ENCODE measurements at regions not wholly inside any gene's neighbourhood (a gene's known extent, or its start where the extent isn't known, plus 50 kb on each side); places are given as distances from the start of the nearest gene placed in this dataset.

- no peak for TF ChIP-seq TAF1 (IDR thresholded peaks at IDR 0.05; ENCODE audit: borderline replicate concordance, insufficient read depth, low read length)
- TF ChIP-seq REST (IDR thresholded peaks at IDR 0.05; ENCODE audit: insufficient read depth in 1 of 2, low read depth in 2 of 2, low read length in 2 of 2), result no peak
- no peak for TF ChIP-seq POLR2AphosphoS5 (IDR thresholded peaks at IDR 0.05; ENCODE audit: low read depth, low read length)
- TF ChIP-seq FOXP2 (optimal IDR thresholded peaks at IDR 0.05; ENCODE audit: borderline replicate concordance, extremely low read depth, extremely low read length, insufficient read depth), result no peak
- no peak for TF ChIP-seq SIN3A (IDR thresholded peaks at IDR 0.05; ENCODE audit: borderline replicate concordance, insufficient read depth, low read length)
Observed at GRCh38 chr3:178263236-178263916, 272.9 kb upstream of the KCNMB2 start.

GRCh38 chr3:178267158-178267844, 268.9 kb upstream of the KCNMB2 start:
- TF ChIP-seq REST (IDR thresholded peaks at IDR 0.05; ENCODE audit: insufficient read depth in 1 of 2, low read depth in 2 of 2, low read length in 2 of 2), result no peak
- TF ChIP-seq SIN3A (IDR thresholded peaks at IDR 0.05; ENCODE audit: borderline replicate concordance, insufficient read depth, low read length), result no peak
- no peak for TF ChIP-seq POLR2AphosphoS5 (IDR thresholded peaks at IDR 0.05; ENCODE audit: low read depth, low read length)
- no peak for TF ChIP-seq FOXP2 (optimal IDR thresholded peaks at IDR 0.05; ENCODE audit: borderline replicate concordance, extremely low read depth, extremely low read length, insufficient read depth)
- TF ChIP-seq TAF1 (IDR thresholded peaks at IDR 0.05; ENCODE audit: borderline replicate concordance, insufficient read depth, low read length), result no peak

- no peak for TF ChIP-seq REST (IDR thresholded peaks at IDR 0.05; ENCODE audit: insufficient read depth in 1 of 2, low read depth in 2 of 2, low read length in 2 of 2)
- TF ChIP-seq SIN3A (IDR thresholded peaks at IDR 0.05; ENCODE audit: borderline replicate concordance, insufficient read depth, low read length), result no peak
- TF ChIP-seq FOXP2 (optimal IDR thresholded peaks at IDR 0.05; ENCODE audit: borderline replicate concordance, extremely low read depth, extremely low read length, insufficient read depth), result no peak
- TF ChIP-seq POLR2AphosphoS5 (IDR thresholded peaks at IDR 0.05; ENCODE audit: low read depth, low read length), result no peak
- TF ChIP-seq TAF1 (IDR thresholded peaks at IDR 0.05; ENCODE audit: borderline replicate concordance, insufficient read depth, low read length), result no peak
Observed at GRCh38 chr3:178270838-178271237, 265.4 kb upstream of the KCNMB2 start.

GRCh38 chr3:178271740-178272387, 264.4 kb upstream of the KCNMB2 start:
- no peak for TF ChIP-seq SIN3A (IDR thresholded peaks at IDR 0.05; ENCODE audit: borderline replicate concordance, insufficient read depth, low read length)
- TF ChIP-seq POLR2AphosphoS5 (IDR thresholded peaks at IDR 0.05; ENCODE audit: low read depth, low read length), result no peak
- no peak for TF ChIP-seq TAF1 (IDR thresholded peaks at IDR 0.05; ENCODE audit: borderline replicate concordance, insufficient read depth, low read length)
- TF ChIP-seq REST (IDR thresholded peaks at IDR 0.05; ENCODE audit: insufficient read depth in 1 of 2, low read depth in 2 of 2, low read length in 2 of 2), result no peak
- no peak for TF ChIP-seq FOXP2 (optimal IDR thresholded peaks at IDR 0.05; ENCODE audit: borderline replicate concordance, extremely low read depth, extremely low read length, insufficient read depth)
